ENCODE measurements at regions not wholly inside any gene's neighbourhood (a gene's known extent, or its start where the extent isn't known, plus 50 kb on each side); places are given as distances from the start of the nearest gene placed in this dataset.

DNA sequence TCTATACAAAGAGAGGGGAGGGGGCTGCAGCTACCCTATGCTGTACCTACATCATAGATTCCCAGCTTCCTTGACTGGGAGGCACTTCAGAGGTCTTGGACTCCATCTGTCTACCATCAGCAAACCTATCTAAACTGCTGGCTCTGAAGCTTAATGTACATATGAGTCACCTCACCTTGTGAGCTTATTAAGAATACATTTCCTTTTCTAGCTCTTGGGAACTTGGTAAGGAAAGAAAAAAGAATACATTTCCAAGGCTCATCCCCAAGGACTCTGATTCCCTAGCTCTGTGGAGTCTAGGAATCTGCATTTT, 50.0 kb upstream of the PRELP start:
- POLR2A ChIA-PET = no interaction called here

More for the DNA sequence above, 50.0 kb upstream of the PRELP start:
- no TSS peak for BruUV-seq (replicated peaks)
- intact Hi-C loops (cut with micrococcal nuclease) (no loop called here), dilution Hi-C loops (cut with MboI; ENCODE audit: extremely low pct_ligation_motif_present, low sequenced_read_pairs) (loop anchor here (10.0 kb wide), 1 partner anchor 61 kb away; no protein-coding TSS in a partner anchor)
- no peak overlapping the region for H3K9ac ChIP-seq (replicated peaks; ENCODE audit: extremely low read depth, insufficient read depth, low read length)
- H3K4me2 ChIP-seq (ENCODE audit: insufficient read depth, low read length) = no peak overlapping the region
- no peaks in the 10 kb centered on the region for H3K9me1 ChIP-seq (replicated peaks; ENCODE audit: control insufficient read depth, extremely low read depth, insufficient read depth, low read length)
- CTCF ChIA-PET = interaction anchor here (0.8 to 1.5 kb wide), 7 partner anchors 10 to 158 kb away, joined by 3 to 4 read pairs (median 3); no protein-coding TSS in a partner anchor
- peaks cover 16 to 18% of the 10 kb centered on the region in 2 experiments for H3K27me3 ChIP-seq (ENCODE audit: control insufficient read depth in 2 of 2, insufficient read depth in 2 of 2, low read length in 2 of 2)
- FAIRE-seq (no peak), DNase-seq (ENCODE audit: low read depth, low spot score) (no peak)
- TF ChIP-seq FOS (IDR thresholded peaks at IDR 0.05; ENCODE audit: borderline replicate concordance, insufficient read depth, low read length) (peak; percentile 26), MYC (IDR thresholded peaks at IDR 0.05; ENCODE audit: low read depth, low read length) (no peak)
- no peak overlapping the region for H3K4me3 ChIP-seq (replicated peaks in 1 of 3; ENCODE audit: insufficient read depth in 1 of 3, low read depth in 1 of 3, low read length in 3 of 3)
- no peak overlapping the region for H2AFZ ChIP-seq (ENCODE audit: low read depth, low read length)
- no peaks in the 10 kb centered on the region for H3K4me1 ChIP-seq (ENCODE audit: control insufficient read depth, extremely low read depth, insufficient read depth, low read length)
- H3K27ac ChIP-seq (ENCODE audit: insufficient read depth, low read depth, low read length) = no peak overlapping the region
- no peaks in the 10 kb centered on the region for H3K79me2 ChIP-seq (ENCODE audit: control insufficient read depth, insufficient read depth, low read length)
- H3K9me3 ChIP-seq (replicated peaks; ENCODE audit: control insufficient read depth, insufficient read depth, low read length) = no peaks in the 10 kb centered on the region
- H4K20me1 ChIP-seq (replicated peaks; ENCODE audit: control insufficient read depth, extremely low read depth, insufficient read depth, low read length) = no peaks in the 10 kb centered on the region
- H3K36me3 ChIP-seq (ENCODE audit: control insufficient read depth in 2 of 2, extremely low read depth in 1 of 2, insufficient read depth in 2 of 2, low read length in 2 of 2) = no peaks in the 10 kb centered on the region

Data from endothelial cell of umbilical vein (primary cell).